ENCODE measurements at regions not wholly inside any gene's neighbourhood (a gene's known extent, or its start where the extent isn't known, plus 50 kb on each side); places are given as distances from the start of the nearest gene placed in this dataset.

- TF ChIP-seq EZH2 (IDR thresholded peaks at IDR 0.05; ENCODE audit: insufficient read depth, poor library complexity, severe bottlenecking) (no peak), EZH2phosphoT487 (IDR thresholded peaks at IDR 0.05; ENCODE audit: insufficient read depth, low read depth) (no peak)
These were observed 586.3 kb upstream of the USP24 start for GRCh38 chr1:55801481-55801880.
